GM06990 (cell line): ENCODE measurements at regions not wholly inside any gene's neighbourhood (a gene's known extent, or its start where the extent isn't known, plus 50 kb on each side); places are given as distances from the start of the nearest gene placed in this dataset.

Experiments used
- DNase-seq: peaks from one replicate; pipeline ENCODE4 v3.0.0-alpha.2; 2011; ENCODE audit not compliant: insufficient read length; ENCODE audit errors: extremely low read depth
- H3K27me3 ChIP-seq: replicated peaks from 2 replicates; pipeline ENCODE4 v1.6.0; 2011; ENCODE audit warnings: low read length; ENCODE audit not compliant: control insufficient read depth, insufficient read depth
- H3K36me3 ChIP-seq: 2 replicates; pipeline ENCODE4 v1.5.1; 2011; ENCODE audit warnings: low read length; ENCODE audit not compliant: control insufficient read depth, insufficient read depth
- H3K4me3 ChIP-seq: replicated peaks from 2 replicates; pipeline ENCODE4 v1.5.1; 2011; ENCODE audit warnings: low read depth, mild to moderate bottlenecking, control low read depth, low read length
- CTCF ChIP-seq: IDR thresholded peaks from 2 replicates; pipeline ENCODE4 v1.5.1; 2011; ENCODE audit warnings: low read length, control low read depth, mild to moderate bottlenecking, inconsistent platforms; ENCODE audit not compliant: insufficient read depth, poor library complexity, severe bottlenecking

- H3K27me3 ChIP-seq = no peaks in the 10 kb centered on the region
- TF ChIP-seq CTCF = no peak
- no peak overlapping the region for H3K4me3 ChIP-seq
- H3K36me3 ChIP-seq = no peaks in the 10 kb centered on the region
- no peak for DNase-seq
Measured at GRCh38 chr14:22475381-22475780, 113.6 kb downstream of the DAD1 start.

DNA sequence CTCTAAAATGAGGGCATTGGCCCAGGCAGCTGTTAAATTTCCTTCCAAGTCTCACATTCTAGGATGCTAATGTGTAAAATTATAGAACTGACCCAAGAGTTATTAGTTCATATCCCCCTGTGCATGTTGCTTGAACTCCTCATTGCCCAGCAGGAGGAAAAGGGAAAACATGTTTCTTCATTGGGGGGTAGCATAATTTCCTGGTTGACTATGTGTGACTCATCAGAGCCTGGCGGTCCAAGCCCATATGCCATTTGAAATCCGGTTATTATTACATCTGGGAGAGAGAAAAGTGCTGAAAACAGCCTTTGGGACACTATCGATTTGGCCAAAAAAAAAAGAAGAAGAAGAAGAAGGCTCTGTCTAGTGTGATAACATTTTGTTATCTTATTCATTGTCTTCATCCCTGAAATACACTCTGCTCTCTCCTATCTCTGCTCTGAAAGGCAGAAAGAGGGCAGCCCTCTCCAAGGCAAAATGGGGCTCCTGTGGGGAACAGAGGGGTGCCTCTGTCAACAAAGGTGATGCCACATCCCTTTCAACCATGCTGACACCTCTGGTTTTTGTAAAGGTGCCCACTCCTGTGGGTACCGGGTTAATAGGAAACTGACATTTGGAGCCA lies 114.2 kb downstream of the DAD1 start:
- TF ChIP-seq CTCF = peak; percentile 8
- Histone ChIP-seq H3K36me3 (no peaks in the 10 kb centered on the region), H3K4me3 (no peak overlapping the region), H3K27me3 (no peaks in the 10 kb centered on the region)
- no peak for DNase-seq

GRCh38 chr14:22472935-22473854 lies 115.8 kb downstream of the DAD1 start:
- TF ChIP-seq CTCF = peak; percentile 64
- Histone ChIP-seq H3K27me3 (no peaks in the 10 kb centered on the region), H3K36me3 (no peaks in the 10 kb centered on the region), H3K4me3 (no peak overlapping the region)
- peak; percentile 48 for DNase-seq

DNA sequence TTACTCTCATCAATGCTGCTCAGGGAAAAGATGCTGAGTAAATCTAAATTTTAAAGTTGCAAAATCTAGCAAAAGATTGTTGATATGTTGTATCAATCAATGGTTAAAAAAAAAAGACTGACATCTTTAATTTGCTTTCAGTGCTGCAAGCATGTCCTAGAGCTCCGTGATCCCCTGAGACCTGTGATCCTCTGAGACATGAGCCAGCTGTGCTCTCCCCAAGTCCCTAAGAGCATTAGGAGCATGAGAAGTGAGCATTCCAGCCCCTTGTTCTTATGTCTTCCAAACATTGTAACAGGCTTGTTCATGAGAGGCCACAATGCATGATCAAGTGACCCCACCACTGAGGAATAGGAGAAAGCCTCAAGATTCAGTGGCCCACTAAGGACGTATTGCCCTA lies 116.6 kb downstream of the DAD1 start:
- Histone ChIP-seq H3K4me3 (no peak overlapping the region), H3K27me3 (no peaks in the 10 kb centered on the region), H3K36me3 (no peaks in the 10 kb centered on the region)
- TF ChIP-seq CTCF = no peak
- no peak for DNase-seq

GRCh38 chr14:22471545-22472121 lies 117.4 kb downstream of the DAD1 start:
- peak; percentile 79 for TF ChIP-seq CTCF
- DNase-seq = no peak
- Histone ChIP-seq H3K4me3 (no peak overlapping the region), H3K27me3 (no peaks in the 10 kb centered on the region), H3K36me3 (no peaks in the 10 kb centered on the region)
